BE2C (cell line): ENCODE measurements at regions not wholly inside any gene's neighbourhood (a gene's known extent, or its start where the extent isn't known, plus 50 kb on each side); places are given as distances from the start of the nearest gene placed in this dataset.
"Not testable (repeated sequence)": the region's sequence is repeated elsewhere in the genome, so short reads cannot be mapped to it uniquely, and the experiment has no call there.

Source experiments
- DNase-seq: peaks from one replicate; pipeline ENCODE4 v3.0.0-alpha.2; 2020
- H3K27me3 ChIP-seq: fragments of 250-450 bp; sonication (Bioruptor Pico); 2 replicates; pipeline ENCODE4 v1.5.1; 2020; ENCODE audit warnings: mild to moderate bottlenecking
- H3K36me3 ChIP-seq: fragments of 250-450 bp; sonication (Bioruptor Pico); 2 replicates; pipeline ENCODE4 v1.5.1; 2020; ENCODE audit warnings: mild to moderate bottlenecking
- H3K4me1 ChIP-seq: fragments of 250-450 bp; sonication (Bioruptor Pico); 2 replicates; pipeline ENCODE4 v1.5.1; 2020
- H3K4me3 ChIP-seq: 2 replicates; pipeline ENCODE4 v1.5.1; 2011; ENCODE audit warnings: low read depth, low read length
- H3K9me3 ChIP-seq: fragments of 250-450 bp; sonication (Bioruptor Pico); 2 replicates; pipeline ENCODE4 v1.5.1; 2020
- TF ChIP-seq, protein P1 (sequence below): IDR thresholded peaks from 2 replicates; pipeline ENCODE4 v1.5.1; 2012; ENCODE audit warnings: mild to moderate bottlenecking, low read depth, low read length

DNA sequence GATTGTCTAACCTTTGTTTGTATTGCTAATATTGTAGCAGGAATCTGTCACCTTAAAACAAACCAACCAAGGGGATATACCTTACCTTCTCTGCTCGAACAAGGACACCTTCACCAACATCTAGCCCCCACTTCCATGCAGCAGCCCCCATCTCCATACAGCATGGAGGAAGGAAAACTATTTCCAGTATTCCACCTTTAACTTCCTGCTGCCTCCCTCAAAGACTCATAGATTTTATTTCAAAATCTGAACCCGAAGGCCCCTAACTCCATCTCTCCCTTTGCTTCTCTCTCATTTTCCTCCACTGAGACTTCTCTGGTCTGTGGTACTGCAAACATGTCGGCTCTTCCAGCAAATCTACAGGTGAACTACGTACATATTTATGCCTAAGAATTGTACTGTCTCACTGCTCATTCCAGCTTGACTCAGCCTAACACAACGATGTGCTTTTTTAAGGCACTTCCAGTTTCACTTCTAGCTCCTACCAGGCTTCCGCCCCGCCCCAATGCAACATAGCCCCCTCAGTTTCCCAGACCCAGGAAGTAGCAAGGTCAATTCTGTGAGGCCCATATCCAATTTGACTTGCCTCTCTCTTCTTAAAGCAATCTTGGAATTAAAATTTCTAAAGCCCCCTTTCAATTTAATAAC lies 70.7 kb upstream of the RNF38 start:
- TF ChIP-seq, protein P1, sequence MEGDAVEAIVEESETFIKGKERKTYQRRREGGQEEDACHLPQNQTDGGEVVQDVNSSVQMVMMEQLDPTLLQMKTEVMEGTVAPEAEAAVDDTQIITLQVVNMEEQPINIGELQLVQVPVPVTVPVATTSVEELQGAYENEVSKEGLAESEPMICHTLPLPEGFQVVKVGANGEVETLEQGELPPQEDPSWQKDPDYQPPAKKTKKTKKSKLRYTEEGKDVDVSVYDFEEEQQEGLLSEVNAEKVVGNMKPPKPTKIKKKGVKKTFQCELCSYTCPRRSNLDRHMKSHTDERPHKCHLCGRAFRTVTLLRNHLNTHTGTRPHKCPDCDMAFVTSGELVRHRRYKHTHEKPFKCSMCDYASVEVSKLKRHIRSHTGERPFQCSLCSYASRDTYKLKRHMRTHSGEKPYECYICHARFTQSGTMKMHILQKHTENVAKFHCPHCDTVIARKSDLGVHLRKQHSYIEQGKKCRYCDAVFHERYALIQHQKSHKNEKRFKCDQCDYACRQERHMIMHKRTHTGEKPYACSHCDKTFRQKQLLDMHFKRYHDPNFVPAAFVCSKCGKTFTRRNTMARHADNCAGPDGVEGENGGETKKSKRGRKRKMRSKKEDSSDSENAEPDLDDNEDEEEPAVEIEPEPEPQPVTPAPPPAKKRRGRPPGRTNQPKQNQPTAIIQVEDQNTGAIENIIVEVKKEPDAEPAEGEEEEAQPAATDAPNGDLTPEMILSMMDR, result no peak
- Histone ChIP-seq H3K4me1 (no peaks in the 10 kb centered on the region), H3K4me3 (no peak overlapping the region), H3K9me3 (no peaks in the 10 kb centered on the region), H3K27me3 (no peaks in the 10 kb centered on the region), H3K36me3 (no peaks in the 10 kb centered on the region)
- DNase-seq, result no peak

- no peak overlapping the region for H3K4me3 ChIP-seq
- peaks cover 3% of the 10 kb centered on the region for H3K36me3 ChIP-seq
- no peaks in the 10 kb centered on the region for H3K27me3 ChIP-seq
- H3K4me1 ChIP-seq, result no peaks in the 10 kb centered on the region; the same call in 1 of the 2 replicates
- no peak for DNase-seq
- TF ChIP-seq, protein P1, result no peak
- H3K9me3 ChIP-seq, result no peaks in the 10 kb centered on the region
These were observed 63.4 kb upstream of the RNF38 start for GRCh38 chr9:36463467-36463866.

- TF ChIP-seq, protein P1, result no peak
- no peak for DNase-seq
- no peaks in the 10 kb centered on the region for H3K9me3 ChIP-seq
- no peaks in the 10 kb centered on the region; the same call in 1 of the 2 replicates for H3K4me1 ChIP-seq
- H3K4me3 ChIP-seq, result no peak overlapping the region
- peaks cover 10% of the 10 kb centered on the region for H3K36me3 ChIP-seq
- H3K27me3 ChIP-seq, result no peaks in the 10 kb centered on the region
These were observed 62.2 kb upstream of the RNF38 start for GRCh38 chr9:36462245-36462644.

DNA sequence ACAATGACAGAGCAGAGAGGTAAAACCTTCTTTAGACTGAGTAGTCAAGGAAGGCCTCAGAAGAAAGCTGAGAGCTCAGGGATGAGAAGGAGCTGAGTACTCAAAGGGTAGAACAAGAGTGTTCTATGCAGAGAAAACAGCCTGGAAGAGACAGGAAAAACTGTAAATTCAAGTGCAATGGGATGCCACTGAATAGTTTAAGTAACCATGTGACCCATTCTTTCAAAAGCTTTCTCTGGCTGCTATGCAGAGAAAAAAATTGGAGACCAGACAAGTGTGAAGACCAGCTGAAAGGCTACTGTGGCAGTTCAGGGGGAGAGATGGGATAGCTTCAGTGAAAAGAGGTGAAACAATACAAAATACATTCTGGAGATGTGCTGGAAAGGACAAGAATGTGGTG lies 61.3 kb upstream of the RNF38 start:
- TF ChIP-seq, protein P1, result no peak
- Histone ChIP-seq H3K36me3 (peaks cover 10% of the 10 kb centered on the region), H3K27me3 (no peaks in the 10 kb centered on the region), H3K4me3 (no peak overlapping the region), H3K4me1 (peaks cover 5% of the 10 kb centered on the region), H3K9me3 (no peaks in the 10 kb centered on the region)
- no peak for DNase-seq

DNA sequence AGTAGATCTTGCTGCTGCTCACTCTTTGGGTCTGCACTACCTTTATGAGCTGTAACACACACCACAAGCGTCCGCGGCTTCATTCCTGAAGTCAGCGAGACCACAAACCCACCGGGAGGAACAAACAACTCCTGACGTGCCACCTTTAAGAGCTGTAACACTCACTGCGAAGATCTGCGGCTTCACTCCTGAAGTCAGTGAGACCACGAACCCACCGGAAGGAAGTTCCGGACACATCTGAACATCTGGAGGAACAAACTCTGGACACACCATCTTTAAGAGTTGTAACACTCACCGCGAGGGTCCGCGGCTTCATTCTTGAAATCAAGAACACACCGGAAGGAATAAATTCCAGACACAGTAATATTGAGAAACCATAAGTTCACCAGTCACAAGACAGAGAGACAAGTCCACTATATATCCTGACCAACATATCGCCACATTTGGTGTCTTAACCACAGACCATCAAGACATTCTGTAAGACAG lies 58.4 kb upstream of the RNF38 start:
- H3K4me3 ChIP-seq, H3K9me3 ChIP-seq, H3K27me3 ChIP-seq, H3K36me3 ChIP-seq, DNase-seq, H3K4me1 ChIP-seq: not testable (repeated sequence)

- Histone ChIP-seq H3K36me3 (peaks cover 10% of the 10 kb centered on the region), H3K4me3 (no peak overlapping the region), H3K9me3 (no peaks in the 10 kb centered on the region), H3K27me3 (no peaks in the 10 kb centered on the region), H3K4me1 (peaks cover 10% of the 10 kb centered on the region)
- DNase-seq, result no peak
- TF ChIP-seq, protein P1, result no peak
These were observed 57.9 kb upstream of the RNF38 start for GRCh38 chr9:36457836-36458429.
